ENCODE measurements at regions not wholly inside any gene's neighbourhood (a gene's known extent, or its start where the extent isn't known, plus 50 kb on each side); places are given as distances from the start of the nearest gene placed in this dataset.
"Not testable (repeated sequence)": the region's sequence is repeated elsewhere in the genome, so short reads cannot be mapped to it uniquely, and the experiment has no call there.

DNA sequence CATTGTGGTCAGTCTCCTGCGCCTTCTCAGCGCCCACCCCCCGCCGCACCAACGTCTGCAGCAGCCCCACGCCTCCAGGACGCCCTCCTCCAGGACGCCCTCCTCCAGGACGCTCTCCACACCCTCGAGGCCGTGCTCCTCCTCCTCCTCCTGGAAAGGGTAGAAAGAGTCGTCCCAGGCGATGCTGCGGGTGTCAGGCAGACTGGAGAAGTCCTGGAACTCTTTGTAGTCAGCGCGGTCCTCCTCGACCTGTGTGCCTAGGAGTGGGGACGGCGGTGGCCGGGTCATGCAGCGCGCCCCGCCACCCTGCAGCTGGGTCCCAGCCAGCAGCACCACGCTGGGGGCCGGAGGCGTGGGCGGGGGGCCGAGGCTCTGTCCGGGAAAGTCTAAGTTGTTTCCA lies 58.7 kb upstream of the OR4C13 start:
- DNase-seq (ENCODE audit: low spot score); ATAC-seq (ENCODE audit: low read depth); H3K4me1 ChIP-seq (ENCODE audit: insufficient read depth, poor library complexity, severe bottlenecking); H3K27ac ChIP-seq (ENCODE audit: poor library complexity, severe bottlenecking); H3K36me3 ChIP-seq (ENCODE audit: low read depth); H3K4me3 ChIP-seq (ENCODE audit: severe bottlenecking); H3K27me3 ChIP-seq (ENCODE audit: insufficient read depth, poor library complexity, severe bottlenecking); H3K9me3 ChIP-seq (ENCODE audit: severe bottlenecking): not testable (repeated sequence)
